ENCODE measurements at regions not wholly inside any gene's neighbourhood (a gene's known extent, or its start where the extent isn't known, plus 50 kb on each side); places are given as distances from the start of the nearest gene placed in this dataset.

DNA sequence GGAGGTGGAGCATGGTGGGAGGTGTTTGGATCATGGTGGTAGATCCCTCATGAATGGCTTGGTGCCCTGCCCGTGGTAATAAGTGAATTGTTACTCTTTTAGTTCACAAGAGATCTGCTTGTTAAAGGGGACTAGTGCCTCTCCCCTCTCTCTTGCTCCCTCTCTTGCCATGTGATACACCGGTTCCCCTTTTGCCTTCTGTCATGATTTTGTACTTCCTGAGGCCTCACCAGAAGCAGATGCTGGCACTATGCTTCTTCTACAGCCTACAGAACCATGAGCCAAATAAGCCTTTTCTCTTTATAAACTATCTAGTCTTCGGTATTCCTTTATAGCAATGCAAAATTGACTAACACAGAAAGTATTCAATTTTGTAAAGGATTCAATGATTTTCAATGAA is 817.1 kb downstream of the TLR4 start:
- intact Hi-C loops (cut with DNase I; ENCODE audit: low total_unique reads): no loop called here
- Histone ChIP-seq H3K36me3 (no peaks in the 10 kb centered on the region), H3K4me3 (no peak overlapping the region), H3K9me3 (peaks cover 0 to 3% of the 10 kb centered on the region in 2 donors), H3K27me3 (no peaks in the 10 kb centered on the region), H3K4me1 (no peaks in the 10 kb centered on the region), H3K27ac (no peak overlapping the region)
- TF ChIP-seq, protein P1, sequence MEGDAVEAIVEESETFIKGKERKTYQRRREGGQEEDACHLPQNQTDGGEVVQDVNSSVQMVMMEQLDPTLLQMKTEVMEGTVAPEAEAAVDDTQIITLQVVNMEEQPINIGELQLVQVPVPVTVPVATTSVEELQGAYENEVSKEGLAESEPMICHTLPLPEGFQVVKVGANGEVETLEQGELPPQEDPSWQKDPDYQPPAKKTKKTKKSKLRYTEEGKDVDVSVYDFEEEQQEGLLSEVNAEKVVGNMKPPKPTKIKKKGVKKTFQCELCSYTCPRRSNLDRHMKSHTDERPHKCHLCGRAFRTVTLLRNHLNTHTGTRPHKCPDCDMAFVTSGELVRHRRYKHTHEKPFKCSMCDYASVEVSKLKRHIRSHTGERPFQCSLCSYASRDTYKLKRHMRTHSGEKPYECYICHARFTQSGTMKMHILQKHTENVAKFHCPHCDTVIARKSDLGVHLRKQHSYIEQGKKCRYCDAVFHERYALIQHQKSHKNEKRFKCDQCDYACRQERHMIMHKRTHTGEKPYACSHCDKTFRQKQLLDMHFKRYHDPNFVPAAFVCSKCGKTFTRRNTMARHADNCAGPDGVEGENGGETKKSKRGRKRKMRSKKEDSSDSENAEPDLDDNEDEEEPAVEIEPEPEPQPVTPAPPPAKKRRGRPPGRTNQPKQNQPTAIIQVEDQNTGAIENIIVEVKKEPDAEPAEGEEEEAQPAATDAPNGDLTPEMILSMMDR (IDR thresholded peaks at IDR 0.05): no peak
- no peak for TF ChIP-seq POLR2A (IDR thresholded peaks at IDR 0.05)
- DNase-seq: no peak

DNA sequence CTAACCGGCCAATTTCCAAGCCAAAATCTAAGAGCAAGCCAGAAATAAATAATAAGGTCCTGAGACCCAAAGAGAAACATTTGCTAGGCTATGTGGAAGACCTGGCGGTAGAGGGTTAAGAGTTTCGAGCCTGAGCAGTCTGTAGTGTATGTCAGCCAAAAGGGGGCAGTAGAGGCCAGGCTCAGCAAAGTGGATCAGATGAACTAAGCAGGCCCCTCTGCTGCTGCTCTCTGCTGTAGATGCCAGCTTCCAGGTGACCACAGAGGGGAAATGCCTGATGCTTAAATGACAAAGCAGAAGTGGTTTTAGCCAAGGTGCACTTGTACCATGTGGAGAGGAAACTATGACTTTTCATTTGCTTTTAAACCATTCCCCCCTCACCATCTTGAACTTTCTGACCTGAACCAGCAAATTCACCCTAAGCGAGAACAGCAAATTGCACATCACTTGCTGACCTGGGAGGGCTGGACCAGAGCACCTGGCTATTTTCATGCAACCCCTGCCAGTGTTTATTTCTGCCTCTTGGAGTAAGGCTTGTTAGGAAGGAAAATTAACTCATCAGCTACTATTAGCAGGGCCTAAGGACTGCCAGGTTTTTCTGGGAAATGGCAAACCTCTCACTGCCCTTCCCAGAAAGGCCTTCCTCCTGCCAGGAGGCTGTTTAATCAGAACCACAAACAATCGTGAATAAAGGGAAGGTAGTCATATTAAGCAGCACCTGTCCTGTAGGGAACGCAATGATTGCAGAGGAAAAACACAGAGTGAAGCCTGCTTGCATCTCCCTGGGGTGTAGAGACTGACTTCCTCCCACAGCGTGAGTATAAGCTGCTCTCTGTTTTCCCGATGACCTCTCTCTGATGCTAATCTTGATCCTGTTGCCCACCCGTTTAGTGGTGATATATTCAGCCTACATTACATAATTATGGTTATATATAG is 818.2 kb downstream of the TLR4 start:
- TF ChIP-seq, protein P1 (IDR thresholded peaks at IDR 0.05): peak in 1 of 4 experiments; percentile 15
- TF ChIP-seq POLR2A (IDR thresholded peaks at IDR 0.05): no peak
- intact Hi-C loops (cut with DNase I; ENCODE audit: low total_unique reads): no loop called here
- DNase-seq: peak in 1 of 2 donors; percentile 17

DNA sequence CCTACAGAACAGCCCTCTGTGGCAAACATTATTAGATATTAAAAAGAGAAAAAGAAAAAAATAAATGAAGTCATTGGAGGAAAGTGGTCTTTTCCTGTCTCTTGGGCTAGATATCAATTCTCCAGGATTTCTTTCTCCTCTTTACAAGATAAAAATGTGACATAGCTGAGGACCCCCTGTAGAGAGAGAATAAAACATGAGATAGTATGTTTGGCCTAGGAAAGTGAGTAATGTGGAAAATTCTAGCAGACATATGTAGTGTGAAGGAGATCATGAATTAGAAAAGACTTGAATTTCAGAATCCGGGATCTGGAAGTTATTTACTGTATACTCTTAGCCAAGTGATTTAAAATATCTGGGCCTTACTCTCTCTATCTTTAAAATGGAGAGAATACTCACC is 823.1 kb downstream of the TLR4 start:
- no peak for DNase-seq
- intact Hi-C loops (cut with DNase I; ENCODE audit: low total_unique reads): no loop called here
- Histone ChIP-seq H3K4me3 (no peak overlapping the region), H3K36me3 (no peaks in the 10 kb centered on the region), H3K27me3 (no peaks in the 10 kb centered on the region), H3K9me3 (peaks cover 0 to 3% of the 10 kb centered on the region in 2 donors), H3K4me1 (no peaks in the 10 kb centered on the region), H3K27ac (no peak overlapping the region)
- TF ChIP-seq POLR2A (IDR thresholded peaks at IDR 0.05): no peak
- TF ChIP-seq, protein P1 (IDR thresholded peaks at IDR 0.05): no peak

More for the DNA sequence above, 818.2 kb downstream of the TLR4 start:
- no peak overlapping the region for H3K27ac ChIP-seq
- peaks cover 0 to 3% of the 10 kb centered on the region in 2 donors for H3K9me3 ChIP-seq
- no peaks in the 10 kb centered on the region for H3K36me3 ChIP-seq
- H3K27me3 ChIP-seq: no peaks in the 10 kb centered on the region
- H3K4me1 ChIP-seq: no peaks in the 10 kb centered on the region
- no peak overlapping the region for H3K4me3 ChIP-seq

DNA sequence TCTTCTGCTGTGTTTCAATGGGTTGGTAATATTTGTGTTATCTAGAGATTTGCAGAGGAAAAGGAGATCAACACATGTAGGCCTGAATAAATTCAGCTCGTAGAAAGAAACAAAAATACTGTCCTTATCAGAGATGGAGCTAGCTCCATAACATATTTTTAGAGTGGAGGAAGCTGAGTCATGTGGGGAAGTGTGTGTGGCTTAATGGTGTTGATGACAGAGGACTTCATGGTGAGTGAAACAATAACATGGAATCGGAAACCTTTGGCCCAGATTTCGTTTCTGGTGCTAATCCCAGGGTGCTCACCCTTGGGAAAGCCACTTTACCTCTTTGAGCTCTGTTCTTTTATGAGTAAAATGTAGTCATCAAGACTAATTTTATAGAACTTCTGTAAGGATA is 825.0 kb downstream of the TLR4 start:
- Histone ChIP-seq H3K4me1 (no peaks in the 10 kb centered on the region), H3K27ac (no peak overlapping the region), H3K36me3 (no peaks in the 10 kb centered on the region), H3K4me3 (no peak overlapping the region), H3K27me3 (no peaks in the 10 kb centered on the region), H3K9me3 (peaks cover 0 to under 1% of the 10 kb centered on the region in 2 donors)
- TF ChIP-seq, protein P1 (IDR thresholded peaks at IDR 0.05): no peak
- TF ChIP-seq POLR2A (IDR thresholded peaks at IDR 0.05): no peak
- intact Hi-C loops (cut with DNase I; ENCODE audit: low total_unique reads): no loop called here
- no peak for DNase-seq

DNA sequence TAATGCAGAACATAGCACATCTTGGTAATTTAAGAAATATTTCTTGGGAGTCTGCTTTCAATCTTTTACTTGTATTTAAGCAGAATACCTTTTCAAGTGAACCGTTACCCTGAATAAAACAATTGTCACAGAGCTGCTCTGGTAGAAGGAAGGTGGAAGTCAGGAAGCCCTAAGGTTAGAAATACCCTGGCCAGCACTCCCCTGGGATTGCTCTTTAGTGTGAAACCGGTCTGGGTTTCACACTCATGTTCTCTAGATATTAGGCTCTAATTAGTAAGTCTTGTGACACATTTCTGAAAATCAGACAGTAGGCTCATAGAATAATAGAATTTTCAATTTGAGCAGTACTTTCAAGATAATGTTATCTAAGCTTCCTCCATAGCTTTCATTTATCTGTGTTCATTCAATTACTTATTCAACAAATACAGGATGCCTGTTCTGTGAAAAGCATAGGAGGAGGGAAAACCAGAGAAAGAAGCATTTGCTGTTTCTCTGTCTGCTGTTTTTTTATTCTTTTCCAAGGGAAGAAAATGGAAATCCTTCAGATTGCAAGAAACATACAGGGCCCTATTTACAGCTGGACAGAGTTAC is 825.5 kb downstream of the TLR4 start:
- no peaks in the 10 kb centered on the region for H3K27me3 ChIP-seq
- no peaks in the 10 kb centered on the region for H3K9me3 ChIP-seq
- no peaks in the 10 kb centered on the region for H3K36me3 ChIP-seq
- TF ChIP-seq POLR2A (IDR thresholded peaks at IDR 0.05): no peak
- TF ChIP-seq, protein P1 (IDR thresholded peaks at IDR 0.05): no peak
- H3K4me1 ChIP-seq: no peaks in the 10 kb centered on the region
- no peak overlapping the region for H3K27ac ChIP-seq
- no peak overlapping the region for H3K4me3 ChIP-seq
- intact Hi-C loops (cut with DNase I; ENCODE audit: low total_unique reads): no loop called here
- DNase-seq: no peak
